Endothelial cell (in vitro differentiated cells): ENCODE measurements at regions not wholly inside any gene's neighbourhood (a gene's known extent, or its start where the extent isn't known, plus 50 kb on each side); places are given as distances from the start of the nearest gene placed in this dataset.

ENCODE experiments used
- DNase-seq: peaks from one replicate; pipeline ENCODE4 v3.0.0; 2021; ENCODE audit warnings: low spot score
- H3K27ac Mint-ChIP-seq: one replicate; pipeline ENCODE4 v1.8.0; 2021; ENCODE audit warnings: mixed read lengths, inconsistent platforms; ENCODE audit not compliant: unreplicated experiment
- H3K27me3 Mint-ChIP-seq: one replicate; pipeline ENCODE4 v1.8.0; 2021; ENCODE audit warnings: mild to moderate bottlenecking, moderate library complexity, mixed read lengths, inconsistent platforms; ENCODE audit not compliant: unreplicated experiment
- H3K36me3 Mint-ChIP-seq: one replicate; pipeline ENCODE4 v1.8.0; 2021; ENCODE audit warnings: mild to moderate bottlenecking, low read depth, mixed read lengths, inconsistent platforms; ENCODE audit not compliant: unreplicated experiment
- H3K4me1 Mint-ChIP-seq: one replicate; pipeline ENCODE4 v1.8.0; 2021; ENCODE audit warnings: mild to moderate bottlenecking, mixed read lengths, inconsistent platforms; ENCODE audit not compliant: unreplicated experiment
- H3K4me3 Mint-ChIP-seq: one replicate; pipeline ENCODE4 v1.8.0; 2021; ENCODE audit warnings: mild to moderate bottlenecking, mixed read lengths, inconsistent platforms; ENCODE audit not compliant: unreplicated experiment
- H3K9me3 Mint-ChIP-seq: one replicate; pipeline ENCODE4 v1.8.0; 2021; ENCODE audit warnings: mixed read lengths, inconsistent platforms; ENCODE audit not compliant: unreplicated experiment
- TF ChIP-seq, protein P1 (sequence below): fragments of 200-600 bp; sonication (generic); IDR thresholded peaks from one replicate; pipeline ENCODE4 v1.5.0; 2021; ENCODE audit warnings: antibody characterized with exemption; ENCODE audit not compliant: unreplicated experiment

DNA sequence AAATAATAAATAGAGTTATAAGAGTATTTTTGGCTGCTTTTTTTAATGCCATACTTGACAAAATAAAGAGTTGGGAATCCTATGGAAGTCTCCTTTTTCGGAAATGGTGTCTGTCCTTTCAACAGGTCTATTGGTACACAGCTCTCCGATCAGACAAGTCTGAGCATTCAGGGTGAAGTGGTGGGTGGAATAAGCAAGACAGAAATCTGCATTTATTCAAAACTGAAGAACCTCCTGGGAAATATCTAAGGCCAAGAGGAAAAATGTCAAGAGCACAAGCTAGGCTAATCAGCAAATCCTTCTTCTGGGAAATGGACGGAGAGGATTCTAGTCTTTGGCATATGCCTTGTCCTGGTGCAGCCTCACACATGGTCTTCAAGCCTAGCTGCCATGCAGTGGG is 309.0 kb downstream of the CENPC start:
- TF ChIP-seq, protein P1, sequence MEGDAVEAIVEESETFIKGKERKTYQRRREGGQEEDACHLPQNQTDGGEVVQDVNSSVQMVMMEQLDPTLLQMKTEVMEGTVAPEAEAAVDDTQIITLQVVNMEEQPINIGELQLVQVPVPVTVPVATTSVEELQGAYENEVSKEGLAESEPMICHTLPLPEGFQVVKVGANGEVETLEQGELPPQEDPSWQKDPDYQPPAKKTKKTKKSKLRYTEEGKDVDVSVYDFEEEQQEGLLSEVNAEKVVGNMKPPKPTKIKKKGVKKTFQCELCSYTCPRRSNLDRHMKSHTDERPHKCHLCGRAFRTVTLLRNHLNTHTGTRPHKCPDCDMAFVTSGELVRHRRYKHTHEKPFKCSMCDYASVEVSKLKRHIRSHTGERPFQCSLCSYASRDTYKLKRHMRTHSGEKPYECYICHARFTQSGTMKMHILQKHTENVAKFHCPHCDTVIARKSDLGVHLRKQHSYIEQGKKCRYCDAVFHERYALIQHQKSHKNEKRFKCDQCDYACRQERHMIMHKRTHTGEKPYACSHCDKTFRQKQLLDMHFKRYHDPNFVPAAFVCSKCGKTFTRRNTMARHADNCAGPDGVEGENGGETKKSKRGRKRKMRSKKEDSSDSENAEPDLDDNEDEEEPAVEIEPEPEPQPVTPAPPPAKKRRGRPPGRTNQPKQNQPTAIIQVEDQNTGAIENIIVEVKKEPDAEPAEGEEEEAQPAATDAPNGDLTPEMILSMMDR = no peak
- no peak for DNase-seq
- no peak overlapping the region for H3K27ac Mint-ChIP-seq
- no peaks in the 10 kb centered on the region for H3K36me3 Mint-ChIP-seq
- no peaks in the 10 kb centered on the region for H3K27me3 Mint-ChIP-seq
- H3K9me3 Mint-ChIP-seq = no peaks in the 10 kb centered on the region
- no peaks in the 10 kb centered on the region for H3K4me1 Mint-ChIP-seq
- no peak overlapping the region for H3K4me3 Mint-ChIP-seq

DNA sequence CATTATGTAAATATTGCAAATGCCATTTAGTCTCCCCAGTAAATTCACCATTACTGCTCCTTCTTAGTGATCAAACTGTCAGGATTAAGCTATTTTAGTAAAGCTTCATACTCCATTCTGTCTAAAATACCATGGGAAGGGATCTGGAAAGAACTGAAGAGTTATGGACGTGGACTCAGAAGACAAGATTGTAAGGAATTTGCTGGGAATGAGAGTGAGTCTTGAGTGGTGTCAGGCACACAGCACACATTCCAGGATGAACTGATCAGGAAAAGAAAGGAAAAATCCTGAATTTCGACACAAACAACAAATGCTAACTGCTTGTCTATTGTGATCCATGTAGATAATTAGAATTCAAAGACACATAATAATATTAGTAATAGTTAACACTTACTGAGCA is 311.0 kb downstream of the CENPC start:
- no peaks in the 10 kb centered on the region for H3K4me1 Mint-ChIP-seq
- no peak overlapping the region for H3K4me3 Mint-ChIP-seq
- H3K36me3 Mint-ChIP-seq = no peaks in the 10 kb centered on the region
- TF ChIP-seq, protein P1 = no peak
- no peak overlapping the region for H3K27ac Mint-ChIP-seq
- H3K27me3 Mint-ChIP-seq = no peaks in the 10 kb centered on the region
- DNase-seq = no peak
- no peaks in the 10 kb centered on the region for H3K9me3 Mint-ChIP-seq

DNA sequence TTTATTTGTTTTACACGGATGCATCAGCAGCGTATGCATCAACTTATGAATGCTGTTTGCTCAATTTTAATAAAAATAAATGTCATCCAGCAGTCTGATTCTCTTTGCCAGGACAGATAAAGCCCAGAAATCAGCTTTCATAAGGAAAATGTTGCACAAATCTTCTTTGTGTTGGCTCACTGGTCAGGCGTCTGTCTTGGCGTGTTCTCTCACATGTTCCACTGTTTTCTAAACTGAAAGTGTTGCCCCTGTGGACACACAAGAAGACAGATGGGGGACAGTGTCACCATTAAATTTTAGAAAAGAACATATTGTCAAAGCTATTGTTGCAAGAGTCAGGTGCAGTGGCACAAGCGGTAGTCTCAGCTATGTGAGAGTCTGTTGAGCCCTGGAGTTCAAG is 316.2 kb downstream of the CENPC start:
- H3K4me3 Mint-ChIP-seq = no peak overlapping the region
- H3K27ac Mint-ChIP-seq = no peak overlapping the region
- no peaks in the 10 kb centered on the region for H3K36me3 Mint-ChIP-seq
- H3K9me3 Mint-ChIP-seq = no peaks in the 10 kb centered on the region
- H3K4me1 Mint-ChIP-seq = no peaks in the 10 kb centered on the region
- H3K27me3 Mint-ChIP-seq = no peaks in the 10 kb centered on the region
- TF ChIP-seq, protein P1 = no peak
- no peak for DNase-seq

DNA sequence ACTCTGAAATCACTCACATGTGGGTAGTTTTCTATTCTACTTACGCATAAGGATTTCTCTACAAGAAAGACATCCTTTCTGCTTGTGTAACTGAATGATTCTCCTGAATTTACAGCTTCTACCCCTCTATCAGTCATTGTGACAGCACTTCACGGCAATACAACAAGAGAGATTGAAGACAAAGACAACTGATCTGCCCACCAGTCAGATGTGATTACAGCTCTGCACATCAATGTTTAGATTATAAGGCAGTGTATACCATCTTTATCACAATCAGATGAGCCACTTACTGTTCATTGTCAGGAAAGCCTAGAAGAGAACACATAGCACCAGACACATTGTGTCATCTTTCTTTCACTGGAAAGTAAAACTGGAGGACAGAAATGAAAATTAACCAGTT is 324.4 kb downstream of the CENPC start:
- DNase-seq = no peak

DNA sequence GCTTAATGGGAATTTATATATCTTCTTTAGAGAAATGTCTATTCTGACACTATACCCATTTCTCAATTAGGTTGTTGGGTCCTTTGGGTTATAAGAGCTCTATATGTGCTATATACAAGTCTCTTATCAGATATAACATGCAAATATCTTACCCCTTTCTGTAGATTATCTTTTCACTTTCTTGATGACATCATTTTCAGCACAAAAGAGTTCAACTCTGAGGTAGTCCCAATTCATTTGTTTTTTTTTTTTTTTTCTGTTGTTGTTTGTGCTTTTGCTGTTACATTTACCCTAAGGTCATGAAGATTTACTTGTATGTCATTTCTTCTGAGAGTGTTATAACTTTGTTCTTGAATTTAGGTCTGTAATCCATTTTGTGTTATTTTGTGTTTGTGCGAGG is 326.4 kb downstream of the CENPC start:
- TF ChIP-seq, protein P1 = no peak
- Mint-ChIP-seq H3K9me3 (no peaks in the 10 kb centered on the region), H3K4me3 (no peak overlapping the region), H3K4me1 (no peaks in the 10 kb centered on the region), H3K27ac (no peak overlapping the region), H3K27me3 (peaks cover 2% of the 10 kb centered on the region), H3K36me3 (no peaks in the 10 kb centered on the region)
- DNase-seq = no peak

More for the DNA sequence above, 324.4 kb downstream of the CENPC start:
- H3K9me3 Mint-ChIP-seq = no peaks in the 10 kb centered on the region
- no peaks in the 10 kb centered on the region for H3K36me3 Mint-ChIP-seq
- H3K27me3 Mint-ChIP-seq = peaks cover 2% of the 10 kb centered on the region
- no peak overlapping the region for H3K27ac Mint-ChIP-seq
- no peaks in the 10 kb centered on the region for H3K4me1 Mint-ChIP-seq
- TF ChIP-seq, protein P1 = no peak
- no peak overlapping the region for H3K4me3 Mint-ChIP-seq
